ENCODE measurements at regions not wholly inside any gene's neighbourhood (a gene's known extent, or its start where the extent isn't known, plus 50 kb on each side); places are given as distances from the start of the nearest gene placed in this dataset.

DNA sequence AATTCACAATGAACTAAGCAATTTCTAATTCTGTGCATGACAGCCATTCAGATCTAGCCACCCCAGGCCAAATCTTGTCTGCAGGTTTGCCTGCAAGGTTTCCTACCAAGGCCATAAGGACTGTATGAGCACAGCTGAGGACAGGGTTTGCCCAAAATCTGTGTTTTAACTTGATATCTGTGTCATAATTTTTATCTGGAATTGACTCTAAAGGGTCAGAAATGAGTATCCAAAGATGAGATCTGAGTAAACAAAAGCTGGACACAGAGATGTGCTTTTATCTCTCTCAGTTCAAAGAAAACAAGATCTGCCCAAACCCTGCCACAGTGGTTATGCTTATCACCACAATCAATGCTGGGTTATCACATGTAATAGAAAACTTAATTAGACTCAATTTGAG lies 154.6 kb upstream of the COL8A1 start (continued):
- no peak for TF ChIP-seq SMARCA5 (IDR thresholded peaks at IDR 0.05)
- TF ChIP-seq, protein P1, sequence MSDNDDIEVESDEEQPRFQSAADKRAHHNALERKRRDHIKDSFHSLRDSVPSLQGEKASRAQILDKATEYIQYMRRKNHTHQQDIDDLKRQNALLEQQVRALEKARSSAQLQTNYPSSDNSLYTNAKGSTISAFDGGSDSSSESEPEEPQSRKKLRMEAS (IDR thresholded peaks at IDR 0.05; ENCODE audit: low read depth, low read length): no peak
- TF ChIP-seq CBX3 (IDR thresholded peaks at IDR 0.05; ENCODE audit: borderline replicate concordance, low read depth): no peak
- TF ChIP-seq, protein P2, sequence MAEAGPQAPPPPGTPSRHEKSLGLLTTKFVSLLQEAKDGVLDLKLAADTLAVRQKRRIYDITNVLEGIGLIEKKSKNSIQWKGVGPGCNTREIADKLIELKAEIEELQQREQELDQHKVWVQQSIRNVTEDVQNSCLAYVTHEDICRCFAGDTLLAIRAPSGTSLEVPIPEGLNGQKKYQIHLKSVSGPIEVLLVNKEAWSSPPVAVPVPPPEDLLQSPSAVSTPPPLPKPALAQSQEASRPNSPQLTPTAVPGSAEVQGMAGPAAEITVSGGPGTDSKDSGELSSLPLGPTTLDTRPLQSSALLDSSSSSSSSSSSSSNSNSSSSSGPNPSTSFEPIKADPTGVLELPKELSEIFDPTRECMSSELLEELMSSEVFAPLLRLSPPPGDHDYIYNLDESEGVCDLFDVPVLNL (IDR thresholded peaks at IDR 0.05; ENCODE audit: low read depth, low read length): no peak
- no peak for TF ChIP-seq TCF12 (IDR thresholded peaks at IDR 0.05; ENCODE audit: low read depth, low read length)
- TF ChIP-seq, protein P3, sequence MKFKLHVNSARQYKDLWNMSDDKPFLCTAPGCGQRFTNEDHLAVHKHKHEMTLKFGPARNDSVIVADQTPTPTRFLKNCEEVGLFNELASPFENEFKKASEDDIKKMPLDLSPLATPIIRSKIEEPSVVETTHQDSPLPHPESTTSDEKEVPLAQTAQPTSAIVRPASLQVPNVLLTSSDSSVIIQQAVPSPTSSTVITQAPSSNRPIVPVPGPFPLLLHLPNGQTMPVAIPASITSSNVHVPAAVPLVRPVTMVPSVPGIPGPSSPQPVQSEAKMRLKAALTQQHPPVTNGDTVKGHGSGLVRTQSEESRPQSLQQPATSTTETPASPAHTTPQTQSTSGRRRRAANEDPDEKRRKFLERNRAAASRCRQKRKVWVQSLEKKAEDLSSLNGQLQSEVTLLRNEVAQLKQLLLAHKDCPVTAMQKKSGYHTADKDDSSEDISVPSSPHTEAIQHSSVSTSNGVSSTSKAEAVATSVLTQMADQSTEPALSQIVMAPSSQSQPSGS (IDR thresholded peaks at IDR 0.05; ENCODE audit: low read length): peak; percentile 84
- TF ChIP-seq, protein P4, sequence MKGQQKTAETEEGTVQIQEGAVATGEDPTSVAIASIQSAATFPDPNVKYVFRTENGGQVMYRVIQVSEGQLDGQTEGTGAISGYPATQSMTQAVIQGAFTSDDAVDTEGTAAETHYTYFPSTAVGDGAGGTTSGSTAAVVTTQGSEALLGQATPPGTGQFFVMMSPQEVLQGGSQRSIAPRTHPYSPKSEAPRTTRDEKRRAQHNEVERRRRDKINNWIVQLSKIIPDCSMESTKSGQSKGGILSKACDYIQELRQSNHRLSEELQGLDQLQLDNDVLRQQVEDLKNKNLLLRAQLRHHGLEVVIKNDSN (IDR thresholded peaks at IDR 0.05; ENCODE audit: borderline replicate concordance, extremely low read length, insufficient read depth, low read depth, low read length): no peak
- TF ChIP-seq ASH2L (IDR thresholded peaks at IDR 0.05; ENCODE audit: borderline replicate concordance, low read depth): no peak
- TF ChIP-seq TCF7 (IDR thresholded peaks at IDR 0.05; ENCODE audit: borderline replicate concordance): peak; percentile 92
- TF ChIP-seq CBX5 (IDR thresholded peaks at IDR 0.05; ENCODE audit: low read depth): peak; percentile 82; the same call in 1 of the 2 replicates
- TF ChIP-seq, protein P5, sequence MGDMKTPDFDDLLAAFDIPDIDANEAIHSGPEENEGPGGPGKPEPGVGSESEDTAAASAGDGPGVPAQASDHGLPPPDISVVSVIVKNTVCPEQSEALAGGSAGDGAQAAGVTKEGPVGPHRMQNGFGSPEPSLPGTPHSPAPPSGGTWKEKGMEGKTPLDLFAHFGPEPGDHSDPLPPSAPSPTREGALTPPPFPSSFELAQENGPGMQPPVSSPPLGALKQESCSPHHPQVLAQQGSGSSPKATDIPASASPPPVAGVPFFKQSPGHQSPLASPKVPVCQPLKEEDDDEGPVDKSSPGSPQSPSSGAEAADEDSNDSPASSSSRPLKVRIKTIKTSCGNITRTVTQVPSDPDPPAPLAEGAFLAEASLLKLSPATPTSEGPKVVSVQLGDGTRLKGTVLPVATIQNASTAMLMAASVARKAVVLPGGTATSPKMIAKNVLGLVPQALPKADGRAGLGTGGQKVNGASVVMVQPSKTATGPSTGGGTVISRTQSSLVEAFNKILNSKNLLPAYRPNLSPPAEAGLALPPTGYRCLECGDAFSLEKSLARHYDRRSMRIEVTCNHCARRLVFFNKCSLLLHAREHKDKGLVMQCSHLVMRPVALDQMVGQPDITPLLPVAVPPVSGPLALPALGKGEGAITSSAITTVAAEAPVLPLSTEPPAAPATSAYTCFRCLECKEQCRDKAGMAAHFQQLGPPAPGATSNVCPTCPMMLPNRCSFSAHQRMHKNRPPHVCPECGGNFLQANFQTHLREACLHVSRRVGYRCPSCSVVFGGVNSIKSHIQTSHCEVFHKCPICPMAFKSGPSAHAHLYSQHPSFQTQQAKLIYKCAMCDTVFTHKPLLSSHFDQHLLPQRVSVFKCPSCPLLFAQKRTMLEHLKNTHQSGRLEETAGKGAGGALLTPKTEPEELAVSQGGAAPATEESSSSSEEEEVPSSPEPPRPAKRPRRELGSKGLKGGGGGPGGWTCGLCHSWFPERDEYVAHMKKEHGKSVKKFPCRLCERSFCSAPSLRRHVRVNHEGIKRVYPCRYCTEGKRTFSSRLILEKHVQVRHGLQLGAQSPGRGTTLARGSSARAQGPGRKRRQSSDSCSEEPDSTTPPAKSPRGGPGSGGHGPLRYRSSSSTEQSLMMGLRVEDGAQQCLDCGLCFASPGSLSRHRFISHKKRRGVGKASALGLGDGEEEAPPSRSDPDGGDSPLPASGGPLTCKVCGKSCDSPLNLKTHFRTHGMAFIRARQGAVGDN (IDR thresholded peaks at IDR 0.05): no peak
- no peak for TF ChIP-seq YY1 (IDR thresholded peaks at IDR 0.05; ENCODE audit: low read depth, low read length)
- peak; percentile 83 for TF ChIP-seq RUNX3 (IDR thresholded peaks at IDR 0.05; ENCODE audit: low read length)
- no peak for TF ChIP-seq RCOR1 (conservative IDR thresholded peaks at IDR 0.05; ENCODE audit: low read depth, low read length)
- TF ChIP-seq IKZF2 (IDR thresholded peaks at IDR 0.05): no peak
- TF ChIP-seq RAD21 (IDR thresholded peaks at IDR 0.05; ENCODE audit: insufficient read depth, low read depth, low read length): no peak; the same call in 1 of the 2 replicates
- TF ChIP-seq TAF1 (IDR thresholded peaks at IDR 0.05; ENCODE audit: borderline replicate concordance, low read depth, low read length): no peak
- peak; percentile 65; the same call in 1 of the 2 replicates for TF ChIP-seq PML (IDR thresholded peaks at IDR 0.05; ENCODE audit: low read length)
- TF ChIP-seq EZH2 (IDR thresholded peaks at IDR 0.05; ENCODE audit: borderline replicate concordance, control insufficient read depth, low read depth, low read length): no peak
- no peak for TF ChIP-seq KDM1A (IDR thresholded peaks at IDR 0.05; ENCODE audit: borderline replicate concordance)
- no peak for TF ChIP-seq NR2F1 (conservative IDR thresholded peaks at IDR 0.05)
- no peak for TF ChIP-seq GATAD2B (conservative IDR thresholded peaks at IDR 0.05; ENCODE audit: low read depth)
- peak; percentile 79; the same call in 1 of the 2 replicates for TF ChIP-seq BCL11A (IDR thresholded peaks at IDR 0.05; ENCODE audit: low read depth, low read length)
